ENCODE measurements at regions not wholly inside any gene's neighbourhood (a gene's known extent, or its start where the extent isn't known, plus 50 kb on each side); places are given as distances from the start of the nearest gene placed in this dataset.
A peak's percentile ranks its signal among the peaks of the same experiment; 100 is the strongest.
"Not testable (repeated sequence)": the region's sequence is repeated elsewhere in the genome, so short reads cannot be mapped to it uniquely, and the experiment has no call there.

DNA sequence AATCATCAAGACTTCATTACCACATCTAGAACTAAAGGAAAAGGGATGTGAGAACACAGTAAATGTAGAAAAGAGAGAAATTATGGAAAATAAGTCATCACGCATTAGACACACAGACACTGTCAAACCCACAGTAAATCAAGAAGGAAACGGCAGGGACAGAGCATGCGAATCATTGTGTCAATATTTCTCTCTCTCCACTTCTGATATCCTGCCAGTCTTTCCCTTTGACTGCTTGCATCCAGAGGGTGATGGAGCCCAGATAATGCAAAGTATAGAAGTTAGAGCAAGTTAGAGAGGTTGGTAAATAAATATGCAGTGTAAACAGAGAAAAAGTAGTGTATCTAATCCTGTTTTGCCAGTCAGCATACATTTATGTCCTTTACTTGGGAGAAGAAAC is 706.8 kb upstream of the ANO3 start:
- no peak for DNase-seq

- no peak for DNase-seq
These were observed 703.9 kb upstream of the ANO3 start for GRCh38 chr11:25628030-25628429.

- DNase-seq, result no peak
These were observed 698.7 kb upstream of the ANO3 start for GRCh38 chr11:25633230-25633629.

DNA sequence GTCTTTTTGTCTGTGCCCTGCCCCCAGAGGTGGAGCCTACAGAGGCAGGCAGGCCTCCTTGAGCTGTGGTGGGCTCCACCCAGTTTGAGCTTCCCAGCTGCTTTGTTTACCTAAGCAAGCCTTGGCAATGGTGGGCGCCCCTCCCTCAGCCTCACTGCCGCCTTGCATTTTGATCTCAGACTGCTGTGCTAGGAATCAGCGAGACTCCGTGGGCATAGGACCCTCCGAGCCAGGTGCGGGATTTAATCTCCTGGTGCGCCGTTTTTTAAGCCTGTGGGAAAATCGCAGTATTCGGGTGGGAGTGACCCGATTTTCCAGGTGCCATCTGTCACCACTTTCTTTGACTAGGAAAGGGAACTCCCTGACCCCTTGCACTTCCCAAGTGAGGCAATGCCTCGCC is 682.7 kb upstream of the ANO3 start:
- not testable (repeated sequence) for DNase-seq

DNA sequence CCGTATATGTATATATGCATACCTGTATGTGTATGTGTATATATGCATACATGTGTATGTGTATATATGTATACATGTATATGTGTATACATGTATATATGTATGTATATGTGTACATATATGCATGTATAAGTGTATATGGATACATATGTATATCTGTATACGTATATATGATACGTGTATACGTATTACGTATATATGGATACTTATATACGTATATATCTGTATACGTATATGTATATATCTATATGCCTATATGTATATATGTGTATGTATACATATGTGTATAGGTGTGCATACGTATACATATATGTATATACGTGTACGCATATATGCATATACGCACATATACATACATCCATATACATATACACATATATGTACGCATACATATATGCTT is 681.6 kb upstream of the ANO3 start:
- no peak for DNase-seq

DNA sequence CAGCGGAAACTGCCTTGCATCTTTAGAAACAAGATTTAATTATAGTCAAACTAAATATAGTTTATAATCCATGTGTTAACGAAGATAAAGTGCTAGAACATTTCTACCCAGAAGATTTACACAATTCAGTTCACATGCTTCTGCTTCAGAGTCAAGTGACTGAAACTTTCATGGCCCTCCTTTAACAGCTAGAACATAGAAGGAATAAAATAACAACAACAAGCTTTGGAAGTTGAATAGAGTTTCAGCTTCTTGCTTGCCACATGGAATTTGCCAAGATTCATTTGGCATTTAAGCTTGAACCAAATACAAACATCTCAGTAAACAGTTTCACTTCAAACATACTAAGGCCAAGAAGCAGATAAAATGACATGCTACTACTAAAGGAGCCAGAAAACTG is 676.3 kb upstream of the ANO3 start:
- DNase-seq, result no peak

GRCh38 chr11:25658916-25659315 is 673.0 kb upstream of the ANO3 start:
- no peak for DNase-seq

- no peak for DNase-seq
These were observed 672.2 kb upstream of the ANO3 start for GRCh38 chr11:25659706-25660105.

DNA sequence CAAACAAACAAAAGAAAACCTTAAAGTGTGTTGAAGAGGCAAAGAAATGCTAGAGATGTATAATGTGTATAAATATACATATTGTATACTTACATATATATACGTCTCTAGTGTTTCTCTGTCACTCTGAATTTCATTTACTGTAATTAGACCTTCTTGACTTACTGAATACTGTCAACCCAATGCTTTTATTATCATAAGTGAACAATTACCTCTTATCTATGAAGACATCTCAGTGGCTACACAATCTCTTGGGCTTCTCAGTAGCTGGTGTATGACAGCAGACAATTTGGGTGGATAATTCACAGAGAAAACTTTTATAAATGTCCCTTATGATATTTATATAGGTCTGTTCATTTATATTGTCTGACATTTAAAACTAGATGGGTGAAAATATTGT is 664.1 kb upstream of the ANO3 start:
- no peak for DNase-seq

- no peak for DNase-seq
These were observed 640.0 kb upstream of the ANO3 start for GRCh38 chr11:25691959-25692358.

DNA sequence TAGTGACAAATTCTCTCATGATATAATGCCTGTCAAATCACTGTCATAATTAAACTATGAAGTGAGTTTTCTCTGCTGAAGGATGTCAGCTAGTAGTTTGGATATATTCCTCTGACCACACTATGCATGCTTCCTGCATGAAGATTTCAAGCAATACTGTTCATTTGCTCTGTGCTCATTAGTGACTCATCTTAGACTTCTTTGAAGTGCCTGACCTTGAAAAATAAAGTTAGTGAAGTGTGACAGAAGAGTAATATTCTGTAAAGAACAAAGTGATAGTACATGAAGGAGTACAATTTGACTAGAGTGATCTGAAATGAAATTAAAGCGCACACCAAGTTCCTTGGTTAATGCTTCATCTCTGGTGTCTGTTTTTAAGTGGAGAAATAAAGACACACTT is 629.5 kb upstream of the ANO3 start:
- no peak for DNase-seq

- DNase-seq, result peak; percentile 19
These were observed 621.0 kb upstream of the ANO3 start for GRCh38 chr11:25710975-25711374.

- peak; percentile 37 for DNase-seq
These were observed 604.0 kb upstream of the ANO3 start for GRCh38 chr11:25727944-25728343.

GRCh38 chr11:25730230-25730629 is 601.7 kb upstream of the ANO3 start:
- DNase-seq, result no peak

DNA sequence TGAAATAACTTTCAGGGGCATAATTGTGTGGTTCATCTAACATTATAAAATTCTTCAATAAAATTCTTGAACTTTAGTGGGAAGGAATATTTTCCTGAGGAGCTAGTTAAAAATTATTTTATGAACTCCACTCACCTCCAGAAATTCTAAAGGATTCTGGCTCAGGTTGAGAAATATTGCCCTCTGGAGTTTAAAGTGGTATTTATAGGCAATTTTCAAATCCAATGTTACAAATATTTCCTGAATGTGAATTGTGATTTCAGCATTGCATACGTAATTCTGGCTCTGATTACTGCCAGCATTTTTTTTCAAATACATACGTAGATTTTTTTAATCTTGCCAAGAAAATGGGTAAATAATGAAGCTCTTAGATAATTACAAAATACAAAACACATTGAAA is 598.2 kb upstream of the ANO3 start:
- peak; percentile 4 for DNase-seq

DNA sequence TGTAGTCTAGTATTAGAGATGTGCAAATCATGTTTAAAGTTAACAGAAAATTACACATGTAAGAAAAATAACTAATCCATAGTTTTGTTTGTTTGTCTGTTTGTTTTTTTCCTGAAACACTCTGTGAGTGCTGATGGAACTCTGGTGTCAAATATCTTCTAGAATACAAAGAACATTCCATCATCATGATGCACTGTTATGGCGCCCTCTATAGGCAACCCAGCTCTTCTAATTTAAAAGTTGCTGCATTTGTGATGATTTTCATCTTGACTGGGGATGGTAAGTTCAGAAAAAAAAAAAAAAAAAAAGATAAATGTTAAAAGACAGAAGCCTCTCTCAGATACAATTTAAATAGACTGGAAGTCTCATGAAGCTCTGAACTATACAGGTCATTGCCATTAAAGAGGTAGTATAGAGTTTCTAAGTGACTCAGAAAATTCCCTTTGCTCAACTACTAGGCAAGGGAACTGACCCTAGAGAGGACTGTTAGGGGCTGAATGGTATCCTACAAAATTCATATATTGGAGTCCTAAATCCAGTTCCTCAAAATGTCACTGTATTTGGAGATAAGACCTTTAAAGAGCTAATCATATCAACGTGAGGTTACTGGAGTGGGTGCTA is 597.2 kb upstream of the ANO3 start:
- DNase-seq, result peak; percentile 56

GRCh38 chr11:25737071-25737675 is 594.8 kb upstream of the ANO3 start:
- no peak for DNase-seq

DNA sequence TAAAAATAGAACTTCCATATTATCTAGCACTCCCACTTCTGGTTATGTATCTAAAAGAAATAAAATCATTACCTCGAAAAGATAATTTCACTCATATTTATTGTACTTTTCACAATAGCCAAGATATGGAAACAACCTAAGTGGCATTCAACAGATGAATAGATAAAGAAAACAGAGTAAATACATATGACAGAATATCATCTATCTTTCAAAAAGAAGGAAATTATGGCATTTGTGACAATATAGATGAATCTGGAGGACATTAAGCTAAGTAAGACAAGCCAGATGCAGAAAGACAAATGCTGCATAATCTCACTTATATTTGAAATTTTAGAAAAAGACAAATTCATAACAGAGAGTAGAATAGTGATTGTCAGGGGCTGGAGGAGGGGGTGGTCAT is 590.0 kb upstream of the ANO3 start:
- no peak for DNase-seq

GRCh38 chr11:25742800-25743199 is 589.1 kb upstream of the ANO3 start:
- DNase-seq, result no peak

GRCh38 chr11:25755381-25755780 is 576.5 kb upstream of the ANO3 start:
- no peak for DNase-seq

DNA sequence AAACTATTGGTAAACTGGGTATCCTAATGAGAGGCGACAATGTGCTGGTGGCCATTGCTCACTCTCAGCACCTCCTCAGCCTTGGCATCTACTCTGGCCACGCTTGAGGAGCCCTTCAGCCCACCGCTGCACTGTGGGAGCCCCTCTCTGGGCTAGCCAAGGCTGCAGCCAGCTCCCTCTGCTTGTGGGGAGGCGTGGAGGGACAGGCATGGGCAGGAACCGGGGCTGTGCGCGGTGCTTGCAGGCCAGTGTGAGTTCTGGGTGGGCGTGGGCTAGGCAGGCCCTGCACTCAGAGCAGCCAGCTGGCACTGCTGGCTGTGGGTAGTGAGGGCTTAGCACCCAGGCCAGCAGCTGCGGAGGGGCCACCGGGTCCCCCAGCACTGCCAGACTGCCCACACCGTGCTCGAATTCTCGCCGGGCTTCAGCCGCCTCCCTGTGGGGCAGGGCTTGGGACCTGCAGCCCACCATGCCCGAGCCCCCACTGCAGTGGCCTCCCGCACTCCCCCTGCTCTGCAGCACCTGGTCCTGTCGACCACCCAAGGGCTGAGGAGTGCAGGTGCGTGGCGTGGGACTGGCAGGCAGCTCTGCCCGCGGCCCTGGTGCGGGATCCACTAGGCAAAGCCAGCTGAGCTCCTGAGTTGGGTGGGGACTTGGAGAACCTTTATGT is 575.9 kb upstream of the ANO3 start:
- DNase-seq, result no peak

DNA sequence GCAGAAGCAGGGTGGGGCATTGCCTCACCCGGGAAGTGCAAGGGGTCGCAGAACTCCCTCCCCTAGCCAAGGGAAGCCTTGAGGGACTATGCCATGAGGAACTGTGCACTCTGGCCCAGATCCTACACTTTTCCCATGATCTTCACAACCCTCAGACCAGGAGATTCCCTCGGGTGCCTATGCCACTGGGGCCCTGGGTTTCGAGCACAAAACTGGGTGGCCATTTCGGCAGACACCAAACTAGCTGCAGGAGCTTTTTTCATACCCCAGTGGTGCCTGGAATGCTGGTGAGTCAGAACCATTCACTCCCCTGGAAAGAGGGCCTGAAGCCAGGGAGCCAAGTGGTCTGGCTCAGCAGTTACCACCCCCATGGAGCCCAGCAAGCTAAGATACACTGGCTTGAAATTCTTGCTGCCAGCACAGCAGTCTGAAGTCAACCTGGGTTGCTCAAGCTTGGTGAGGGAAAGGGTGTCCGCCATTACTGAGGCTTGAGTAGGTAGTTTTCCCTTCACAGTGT is 573.7 kb upstream of the ANO3 start:
- DNase-seq, result peak; percentile 40

DNA sequence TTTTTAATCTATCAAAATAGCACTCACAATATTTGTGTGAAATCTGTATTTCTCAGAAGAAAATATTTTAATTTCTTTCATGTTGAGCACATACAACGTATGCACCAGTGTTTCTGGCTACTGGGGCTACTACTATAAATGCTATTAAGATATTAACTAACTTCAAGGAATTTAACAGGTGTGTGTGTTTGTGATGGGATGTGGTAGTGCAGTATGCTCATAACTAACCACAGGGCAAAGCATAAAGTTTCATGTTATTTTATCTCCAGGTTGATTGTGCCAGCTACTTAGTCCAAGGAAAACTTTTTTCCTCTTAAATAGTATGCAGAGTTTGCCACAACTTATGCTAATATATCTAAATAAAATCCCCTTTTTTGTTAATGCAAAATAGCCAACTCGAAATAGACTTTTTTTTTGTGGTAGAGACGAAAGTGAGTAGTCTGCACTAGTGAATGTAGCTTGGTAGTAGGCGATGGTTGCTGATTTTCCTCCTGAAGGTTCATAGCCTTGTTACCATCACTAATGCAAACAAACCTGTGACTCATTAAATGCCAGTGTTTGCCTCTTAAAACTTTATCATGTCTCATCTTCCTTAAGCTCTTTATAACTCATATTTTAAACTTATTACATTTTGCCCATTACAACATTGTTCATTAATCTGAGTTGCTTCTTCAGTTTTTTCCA is 565.5 kb upstream of the ANO3 start:
- DNase-seq, result peak; percentile 52

- DNase-seq, result peak; percentile 26
These were observed 562.6 kb upstream of the ANO3 start for GRCh38 chr11:25769287-25769686.

Measured in HCEC 1CT (cell line).